ENCODE measurements at regions not wholly inside any gene's neighbourhood (a gene's known extent, or its start where the extent isn't known, plus 50 kb on each side); places are given as distances from the start of the nearest gene placed in this dataset.

DNA sequence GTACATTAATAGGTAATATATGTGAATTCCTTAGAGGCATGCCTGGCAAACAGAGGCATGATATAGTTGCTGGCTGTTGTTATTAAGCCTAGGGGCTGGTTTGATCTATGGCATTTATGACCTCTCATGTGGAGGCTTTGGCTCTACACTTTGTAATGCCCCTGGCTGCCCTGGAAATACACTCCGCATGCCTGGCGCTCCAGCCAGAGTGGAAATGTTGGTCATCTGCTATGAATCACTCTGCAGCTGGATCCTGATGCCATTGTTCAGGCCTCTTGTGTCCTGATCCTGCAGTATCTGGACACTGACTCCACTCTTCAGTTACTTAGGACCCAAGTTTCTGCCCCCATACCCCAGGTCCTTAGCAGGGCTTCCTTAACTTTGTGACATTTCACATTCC is 200.5 kb upstream of the PCSK2 start:
- H3K4me1 ChIP-seq (ENCODE audit: control insufficient read depth, insufficient read depth, low read length), result peaks cover 2% of the 10 kb centered on the region; the same call in 1 of the 2 replicates
- H3K27me3 ChIP-seq (ENCODE audit: control insufficient read depth, insufficient read depth, low read length), result 0 out of 2 replicates have a peak, but pooled peaks cover 2% of the 10 kb centered on the region
- no peaks in the 10 kb centered on the region; the same call in 1 of the 2 replicates for H3K9me3 ChIP-seq (ENCODE audit: control insufficient read depth, insufficient read depth, low read length)
- no peak for DNase-seq (ENCODE audit: low read depth, low spot score)
- no peaks in the 10 kb centered on the region for H3K36me3 ChIP-seq (ENCODE audit: control insufficient read depth, insufficient read depth, low read length)
- no peak overlapping the region for H3K27ac ChIP-seq (ENCODE audit: low read length)
- H3K4me3 ChIP-seq (ENCODE audit: low read length), result no peak overlapping the region
- WGBS (ENCODE audit: insufficient coverage, insufficient read length), result no CpG with 5 or more reads among the region's 2 CpGs

DNA sequence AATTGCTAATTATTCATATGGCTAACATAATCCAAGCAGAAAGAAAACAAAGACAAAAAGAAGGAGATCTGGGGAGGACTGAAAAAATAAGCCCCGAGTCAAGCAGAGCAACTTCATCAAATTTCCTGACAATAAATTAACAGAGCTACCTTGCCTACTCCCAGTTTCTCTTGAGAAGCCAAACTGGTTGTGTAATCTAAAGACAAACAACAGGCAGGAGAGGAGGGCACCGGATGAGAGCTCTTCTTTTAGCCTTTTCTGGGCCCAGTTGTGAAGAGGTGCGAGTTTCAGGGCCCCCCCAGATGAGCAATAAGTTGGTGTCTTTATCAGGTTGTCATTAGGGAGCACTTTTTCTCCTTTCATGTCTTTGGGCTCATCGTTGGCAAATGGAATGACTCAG is 197.1 kb upstream of the PCSK2 start:
- H3K4me1 ChIP-seq (ENCODE audit: control insufficient read depth, insufficient read depth, low read length), result no peaks in the 10 kb centered on the region; the same call in 1 of the 2 replicates
- DNase-seq (ENCODE audit: low read depth, low spot score), result no peak
- WGBS (ENCODE audit: insufficient coverage, insufficient read length), result no CpG with 5 or more reads among the region's 4 CpGs
- H3K9me3 ChIP-seq (ENCODE audit: control insufficient read depth, insufficient read depth, low read length), result no peaks in the 10 kb centered on the region; the same call in 1 of the 2 replicates
- H3K27me3 ChIP-seq (ENCODE audit: control insufficient read depth, insufficient read depth, low read length), result 0 out of 2 replicates have a peak, but pooled peaks cover 2% of the 10 kb centered on the region
- no peaks in the 10 kb centered on the region for H3K36me3 ChIP-seq (ENCODE audit: control insufficient read depth, insufficient read depth, low read length)
- no peak overlapping the region for H3K27ac ChIP-seq (ENCODE audit: low read length)
- H3K4me3 ChIP-seq (ENCODE audit: low read length), result no peak overlapping the region

- H3K4me1 ChIP-seq (ENCODE audit: control insufficient read depth, insufficient read depth, low read length), result no peaks in the 10 kb centered on the region
- no peaks in the 10 kb centered on the region for H3K27me3 ChIP-seq (ENCODE audit: control insufficient read depth, insufficient read depth, low read length)
- no peaks in the 10 kb centered on the region for H3K9me3 ChIP-seq (ENCODE audit: control insufficient read depth, insufficient read depth, low read length)
- H3K27ac ChIP-seq (ENCODE audit: low read length), result no peak overlapping the region
- DNase-seq (ENCODE audit: low read depth, low spot score), result no peak
- no peaks in the 10 kb centered on the region for H3K36me3 ChIP-seq (ENCODE audit: control insufficient read depth, insufficient read depth, low read length)
- no peak overlapping the region for H3K4me3 ChIP-seq (ENCODE audit: low read length)
- WGBS (ENCODE audit: insufficient coverage, insufficient read length), result no CpG with 5 or more reads among the region's 1 CpG
Observed at GRCh38 chr20:17036541-17036940, 190.3 kb upstream of the PCSK2 start.

DNA sequence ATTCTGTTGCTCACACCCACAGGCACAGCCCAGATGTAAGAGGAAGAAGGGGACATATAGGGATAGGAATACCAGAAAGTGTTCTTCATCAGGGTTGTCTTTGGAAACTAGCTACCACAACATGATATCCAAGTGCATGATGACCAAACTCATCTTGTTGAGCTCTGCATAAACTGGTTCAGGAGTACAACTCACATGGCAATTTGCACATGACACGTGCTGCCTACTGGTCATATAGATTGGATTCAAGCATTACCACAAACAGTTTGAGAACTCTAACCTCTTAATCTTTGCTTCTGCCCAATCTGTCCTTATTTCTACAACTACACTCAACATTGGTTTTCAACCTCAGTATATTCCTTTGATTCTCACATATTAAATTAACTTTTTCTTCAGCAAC is 184.7 kb upstream of the PCSK2 start:
- Histone ChIP-seq H3K9me3 (ENCODE audit: control insufficient read depth, insufficient read depth, low read length) (no peaks in the 10 kb centered on the region), H3K36me3 (ENCODE audit: control insufficient read depth, insufficient read depth, low read length) (no peaks in the 10 kb centered on the region), H3K27me3 (ENCODE audit: control insufficient read depth, insufficient read depth, low read length) (no peaks in the 10 kb centered on the region), H3K4me3 (ENCODE audit: low read length) (no peak overlapping the region), H3K27ac (ENCODE audit: low read length) (no peak overlapping the region), H3K4me1 (ENCODE audit: control insufficient read depth, insufficient read depth, low read length) (no peaks in the 10 kb centered on the region)
- no peak for DNase-seq (ENCODE audit: low read depth, low spot score)
- WGBS (ENCODE audit: insufficient coverage, insufficient read length), result no CpG with 5 or more reads among the region's 1 CpG

DNA sequence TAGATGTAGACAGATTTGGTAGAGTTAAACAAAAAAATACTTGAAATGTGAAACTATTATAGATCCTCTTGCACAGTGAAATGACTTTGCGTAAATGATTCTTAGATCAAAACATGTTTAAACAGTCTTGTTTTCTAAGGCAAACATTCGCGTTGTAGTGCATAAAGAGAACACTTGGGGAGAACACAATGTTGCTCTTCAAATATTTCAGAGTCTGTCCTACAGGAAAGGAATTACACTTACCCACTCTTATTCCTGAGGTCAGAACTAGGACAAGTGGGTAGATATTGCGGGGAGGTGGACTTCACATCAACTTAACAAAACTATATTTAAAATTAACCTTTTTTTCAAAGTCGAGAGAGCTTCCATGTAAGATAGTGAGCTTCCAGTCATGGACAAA is 183.5 kb upstream of the PCSK2 start:
- no peak for DNase-seq (ENCODE audit: low read depth, low spot score)
- no peaks in the 10 kb centered on the region for H3K4me1 ChIP-seq (ENCODE audit: control insufficient read depth, insufficient read depth, low read length)

GRCh38 chr20:17044891-17045290 is 181.9 kb upstream of the PCSK2 start:
- H3K27me3 ChIP-seq (ENCODE audit: control insufficient read depth, insufficient read depth, low read length), result no peaks in the 10 kb centered on the region
- H3K9me3 ChIP-seq (ENCODE audit: control insufficient read depth, insufficient read depth, low read length), result no peaks in the 10 kb centered on the region
- no peaks in the 10 kb centered on the region for H3K36me3 ChIP-seq (ENCODE audit: control insufficient read depth, insufficient read depth, low read length)
- no peak for DNase-seq (ENCODE audit: low read depth, low spot score)
- WGBS (ENCODE audit: insufficient coverage, insufficient read length), result no CpG with 5 or more reads among the region's 3 CpGs
- no peak overlapping the region for H3K4me3 ChIP-seq (ENCODE audit: low read length)
- H3K4me1 ChIP-seq (ENCODE audit: control insufficient read depth, insufficient read depth, low read length), result no peaks in the 10 kb centered on the region
- no peak overlapping the region for H3K27ac ChIP-seq (ENCODE audit: low read length)

More for the DNA sequence above, 183.5 kb upstream of the PCSK2 start:
- no peaks in the 10 kb centered on the region for H3K27me3 ChIP-seq (ENCODE audit: control insufficient read depth, insufficient read depth, low read length)
- no peak overlapping the region for H3K4me3 ChIP-seq (ENCODE audit: low read length)
- no peaks in the 10 kb centered on the region for H3K36me3 ChIP-seq (ENCODE audit: control insufficient read depth, insufficient read depth, low read length)
- no peaks in the 10 kb centered on the region for H3K9me3 ChIP-seq (ENCODE audit: control insufficient read depth, insufficient read depth, low read length)
- WGBS (ENCODE audit: insufficient coverage, insufficient read length), result no CpG with 5 or more reads among the region's 5 CpGs
- no peak overlapping the region for H3K27ac ChIP-seq (ENCODE audit: low read length)

GRCh38 chr20:17059465-17059864 is 167.4 kb upstream of the PCSK2 start:
- H3K4me3 ChIP-seq (ENCODE audit: low read length), result no peak overlapping the region
- H3K9me3 ChIP-seq (ENCODE audit: control insufficient read depth, insufficient read depth, low read length), result no peaks in the 10 kb centered on the region
- no peaks in the 10 kb centered on the region for H3K27me3 ChIP-seq (ENCODE audit: control insufficient read depth, insufficient read depth, low read length)
- no peak overlapping the region for H3K27ac ChIP-seq (ENCODE audit: low read length)
- no peak for DNase-seq (ENCODE audit: low read depth, low spot score)
- no peaks in the 10 kb centered on the region for H3K4me1 ChIP-seq (ENCODE audit: control insufficient read depth, insufficient read depth, low read length)
- no CpG with 5 or more reads among the region's 7 CpGs for WGBS (ENCODE audit: insufficient coverage, insufficient read length)
- no peaks in the 10 kb centered on the region for H3K36me3 ChIP-seq (ENCODE audit: control insufficient read depth, insufficient read depth, low read length)

GRCh38 chr20:17061715-17062114 is 165.1 kb upstream of the PCSK2 start:
- DNase-seq (ENCODE audit: low read depth, low spot score), result no peak
- H3K27ac ChIP-seq (ENCODE audit: low read length), result no peak overlapping the region
- no CpG with 5 or more reads among the region's 2 CpGs for WGBS (ENCODE audit: insufficient coverage, insufficient read length)

DNA sequence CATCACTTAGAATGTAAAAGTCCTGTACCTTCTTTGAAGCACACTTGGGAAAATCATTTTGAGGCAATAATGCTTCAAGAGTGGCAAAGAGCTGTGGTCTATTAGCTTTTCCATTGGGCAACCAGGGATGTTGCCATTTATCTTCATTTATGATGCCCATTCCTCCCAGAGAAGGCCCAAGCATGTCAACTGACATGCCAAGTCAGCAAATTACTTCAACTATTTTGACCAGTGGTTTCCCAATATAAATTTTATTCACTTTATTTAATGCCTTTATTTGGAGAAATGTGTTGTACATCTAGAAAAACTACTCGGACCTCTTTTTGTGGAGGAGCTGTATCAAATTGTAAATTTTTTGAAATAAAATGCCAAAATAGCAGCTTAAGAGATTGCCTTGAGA is 164.1 kb upstream of the PCSK2 start:
- Histone ChIP-seq H3K4me3 (ENCODE audit: low read length) (no peak overlapping the region), H3K27ac (ENCODE audit: low read length) (no peak overlapping the region), H3K27me3 (ENCODE audit: control insufficient read depth, insufficient read depth, low read length) (no peaks in the 10 kb centered on the region), H3K9me3 (ENCODE audit: control insufficient read depth, insufficient read depth, low read length) (no peaks in the 10 kb centered on the region), H3K4me1 (ENCODE audit: control insufficient read depth, insufficient read depth, low read length) (no peaks in the 10 kb centered on the region), H3K36me3 (ENCODE audit: control insufficient read depth, insufficient read depth, low read length) (no peaks in the 10 kb centered on the region)
- WGBS (ENCODE audit: insufficient coverage, insufficient read length), result no CpG with 5 or more reads among the region's 1 CpG
- no peak for DNase-seq (ENCODE audit: low read depth, low spot score)

More at GRCh38 chr20:17061715-17062114, 165.1 kb upstream of the PCSK2 start:
- Histone ChIP-seq H3K4me3 (ENCODE audit: low read length) (no peak overlapping the region), H3K27me3 (ENCODE audit: control insufficient read depth, insufficient read depth, low read length) (no peaks in the 10 kb centered on the region), H3K9me3 (ENCODE audit: control insufficient read depth, insufficient read depth, low read length) (no peaks in the 10 kb centered on the region), H3K36me3 (ENCODE audit: control insufficient read depth, insufficient read depth, low read length) (no peaks in the 10 kb centered on the region), H3K4me1 (ENCODE audit: control insufficient read depth, insufficient read depth, low read length) (no peaks in the 10 kb centered on the region)

- no peaks in the 10 kb centered on the region for H3K27me3 ChIP-seq (ENCODE audit: control insufficient read depth, insufficient read depth, low read length)
- no peaks in the 10 kb centered on the region for H3K9me3 ChIP-seq (ENCODE audit: control insufficient read depth, insufficient read depth, low read length)
- H3K36me3 ChIP-seq (ENCODE audit: control insufficient read depth, insufficient read depth, low read length), result no peaks in the 10 kb centered on the region
- no peak for DNase-seq (ENCODE audit: low read depth, low spot score)
- H3K4me1 ChIP-seq (ENCODE audit: control insufficient read depth, insufficient read depth, low read length), result no peaks in the 10 kb centered on the region
- H3K4me3 ChIP-seq (ENCODE audit: low read length), result no peak overlapping the region
- H3K27ac ChIP-seq (ENCODE audit: low read length), result no peak overlapping the region
- WGBS (ENCODE audit: insufficient coverage, insufficient read length), result no CpG with 5 or more reads among the region's 3 CpGs
Observed at GRCh38 chr20:17066902-17067301, 159.9 kb upstream of the PCSK2 start.

DNA sequence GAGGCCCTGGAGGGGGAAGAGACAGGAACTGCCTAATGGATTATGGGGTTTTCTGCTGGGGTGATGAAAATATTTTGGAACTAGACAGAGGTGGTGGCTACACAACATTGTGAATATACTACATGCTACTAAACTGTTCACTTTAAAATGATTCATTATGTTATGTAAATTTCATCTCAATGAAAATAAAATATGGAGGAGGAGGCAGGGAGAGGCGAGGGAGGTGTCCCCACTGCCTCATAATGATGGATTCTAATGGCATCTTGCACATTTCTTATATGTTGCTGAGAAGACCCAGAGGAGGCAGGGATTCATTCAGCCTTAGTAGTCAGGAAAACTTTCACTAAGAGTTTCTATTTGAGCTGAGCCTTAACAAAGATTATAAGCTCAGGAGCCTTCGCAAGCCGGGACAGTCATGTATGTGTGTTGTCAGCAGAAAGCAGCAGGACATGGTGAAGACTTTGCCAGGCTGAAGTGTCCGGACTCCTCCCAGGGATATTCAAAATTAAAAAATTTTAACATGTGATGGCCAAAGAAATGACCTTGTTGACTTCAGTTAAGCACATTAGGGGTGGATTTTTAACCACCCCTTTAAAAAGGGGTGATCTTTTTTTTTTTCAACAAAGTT is 158.6 kb upstream of the PCSK2 start:
- Histone ChIP-seq H3K4me3 (ENCODE audit: low read length) (no peak overlapping the region), H3K9me3 (ENCODE audit: control insufficient read depth, insufficient read depth, low read length) (no peaks in the 10 kb centered on the region), H3K4me1 (ENCODE audit: control insufficient read depth, insufficient read depth, low read length) (no peaks in the 10 kb centered on the region), H3K36me3 (ENCODE audit: control insufficient read depth, insufficient read depth, low read length) (no peaks in the 10 kb centered on the region), H3K27me3 (ENCODE audit: control insufficient read depth, insufficient read depth, low read length) (no peaks in the 10 kb centered on the region), H3K27ac (ENCODE audit: low read length) (no peak overlapping the region)
- no CpG with 5 or more reads among the region's 4 CpGs for WGBS (ENCODE audit: insufficient coverage, insufficient read length)
- DNase-seq (ENCODE audit: low read depth, low spot score), result no peak

All from iPS DF 6.9 (cell line).